HG02885 (cell line): ENCODE measurements at regions not wholly inside any gene's neighbourhood (a gene's known extent, or its start where the extent isn't known, plus 50 kb on each side); places are given as distances from the start of the nearest gene placed in this dataset.

ENCODE experiments used
- ATAC-seq: cut with Tn5 transposase; IDR thresholded peaks from one replicate; pipeline ENCODE4 v1.9.1; 2021; ENCODE audit warnings: mild to moderate bottlenecking; ENCODE audit not compliant: unreplicated experiment, poor library complexity

DNA sequence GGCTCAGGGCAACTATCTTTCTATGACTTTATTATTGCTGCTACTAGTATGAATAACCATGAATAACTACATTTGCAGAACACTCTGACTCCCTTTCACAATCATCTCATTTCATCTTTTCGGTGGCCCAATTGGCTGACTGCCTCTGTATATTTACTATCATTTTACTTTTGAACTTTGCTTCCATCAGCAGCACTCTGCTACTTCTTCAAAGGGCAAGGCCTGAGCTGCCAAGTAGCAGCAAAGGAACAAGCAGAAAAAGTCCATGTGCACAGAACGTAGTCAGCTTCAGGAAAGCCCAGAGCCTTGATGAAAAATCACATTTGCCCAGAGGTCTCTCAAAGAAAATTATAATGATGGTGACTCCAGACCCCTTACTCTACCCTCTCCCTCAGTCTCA is 214.5 kb upstream of the PUM3 start:
- ATAC-seq: no peak

DNA sequence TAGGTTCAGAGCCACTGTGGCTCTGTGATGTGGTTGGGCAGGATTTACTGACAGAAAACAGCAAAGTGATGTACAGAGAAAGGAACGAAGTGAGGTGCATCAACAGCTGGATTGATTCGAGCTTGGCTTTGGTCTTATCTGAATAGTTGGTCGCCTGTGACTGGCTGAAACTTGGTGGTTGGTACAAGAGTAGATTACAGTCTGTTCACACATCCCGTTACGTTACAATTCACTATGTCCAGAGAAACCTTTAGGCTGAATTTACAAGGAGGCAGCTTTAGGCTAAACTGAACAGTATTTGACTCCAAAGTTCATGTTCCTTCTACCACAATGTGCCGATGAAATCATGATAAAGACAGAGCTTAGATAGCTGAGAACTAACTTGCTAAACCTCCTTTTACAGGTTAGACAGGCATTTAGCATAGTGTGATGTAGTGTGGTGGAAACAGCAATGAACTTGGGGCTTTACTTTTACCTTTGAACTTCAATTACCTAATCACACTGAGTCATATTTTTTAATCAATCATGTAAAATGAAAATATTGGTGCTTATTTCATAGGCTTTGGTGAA is 210.2 kb upstream of the PUM3 start:
- no peak for ATAC-seq

DNA sequence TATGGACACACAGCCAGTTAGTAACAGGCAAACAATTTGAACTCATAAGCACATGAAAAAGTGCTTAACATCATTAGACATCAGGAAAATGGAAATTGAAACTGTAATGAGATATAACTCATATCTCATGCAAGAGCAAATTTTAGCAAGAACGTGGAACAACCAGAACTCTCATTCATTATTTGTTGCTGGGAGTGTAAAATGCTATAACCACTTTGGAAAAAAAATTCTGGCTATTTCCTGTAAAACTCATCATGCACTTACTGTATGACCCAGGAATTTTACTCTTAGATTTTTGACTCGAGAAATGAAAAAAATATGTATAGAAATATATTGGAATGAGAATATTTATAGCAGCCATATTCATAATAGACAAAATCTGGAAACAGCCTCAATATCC is 205.7 kb upstream of the PUM3 start:
- ATAC-seq: no peak

DNA sequence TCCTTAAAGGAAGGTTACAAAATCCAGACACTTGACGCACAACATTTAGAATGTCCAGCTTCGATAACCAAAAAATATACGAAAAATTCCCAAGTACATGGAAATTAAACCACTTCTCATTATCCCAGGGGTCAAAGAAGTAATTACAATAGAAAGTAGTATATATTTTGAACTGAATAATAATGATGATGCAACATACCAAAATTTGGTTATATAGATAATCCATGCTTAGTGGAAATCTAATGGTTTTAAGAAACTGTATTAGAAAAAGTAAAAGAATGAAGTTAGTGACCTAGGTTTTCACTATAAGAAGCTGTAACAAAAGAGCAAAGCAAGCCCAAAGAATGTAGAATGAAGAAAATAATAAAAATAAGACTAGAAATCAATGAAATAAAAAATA is 204.0 kb upstream of the PUM3 start:
- ATAC-seq: no peak

DNA sequence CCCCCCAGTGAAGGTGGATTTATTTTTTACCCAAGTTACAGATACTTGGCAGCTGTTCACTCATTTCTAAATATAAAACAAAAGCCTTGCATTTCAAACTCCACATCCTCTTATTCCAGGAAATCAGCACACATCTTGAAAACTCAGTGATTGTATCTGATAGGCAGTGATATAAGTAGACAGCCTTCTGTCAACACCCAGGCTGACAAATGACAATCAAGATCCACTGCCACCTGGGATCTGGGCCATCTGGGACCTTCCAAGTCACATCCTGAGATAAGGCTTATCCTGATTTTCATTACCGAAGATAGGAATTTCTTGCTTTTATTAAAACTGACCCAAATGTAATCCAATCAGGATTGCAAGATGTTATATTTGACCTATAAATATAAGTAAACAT is 201.3 kb upstream of the PUM3 start:
- no peak for ATAC-seq

DNA sequence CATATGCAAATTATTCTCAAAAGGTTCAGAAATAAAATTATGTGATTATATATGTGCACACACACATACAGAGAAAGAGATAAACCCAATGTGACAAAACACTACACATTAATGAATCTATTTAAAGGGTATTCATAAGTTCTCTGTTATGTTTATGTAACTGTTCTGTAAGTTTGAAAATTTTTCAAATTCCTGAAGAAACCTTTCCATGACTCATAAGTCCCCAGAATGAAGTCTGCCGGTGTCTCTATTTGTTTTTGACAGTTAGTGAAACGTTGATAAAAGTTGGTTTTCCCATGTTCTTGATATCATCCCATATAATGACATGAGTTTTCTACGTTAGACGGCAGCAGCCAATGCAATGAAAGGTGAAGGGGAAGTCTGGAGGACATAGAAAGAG is 199.5 kb upstream of the PUM3 start:
- ATAC-seq: no peak

DNA sequence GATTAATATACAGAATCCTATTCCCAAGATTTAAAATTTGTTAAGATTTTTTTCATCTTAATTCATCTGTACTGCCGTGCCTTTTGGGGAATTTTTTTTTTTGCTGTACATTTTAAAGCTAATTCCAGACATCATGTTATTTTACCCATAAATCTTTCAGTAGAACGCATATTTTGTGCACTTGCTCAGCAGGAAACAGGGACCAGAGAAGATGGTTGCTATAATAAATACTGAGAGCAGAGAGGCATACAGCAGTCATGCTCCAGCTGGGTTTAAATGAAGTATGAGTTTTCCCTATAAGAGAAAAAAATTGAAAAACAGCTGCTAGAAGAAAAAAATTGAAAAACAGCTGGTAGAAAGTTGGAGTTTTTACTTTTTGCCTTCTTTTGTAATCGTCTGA is 196.9 kb upstream of the PUM3 start:
- ATAC-seq: no peak

DNA sequence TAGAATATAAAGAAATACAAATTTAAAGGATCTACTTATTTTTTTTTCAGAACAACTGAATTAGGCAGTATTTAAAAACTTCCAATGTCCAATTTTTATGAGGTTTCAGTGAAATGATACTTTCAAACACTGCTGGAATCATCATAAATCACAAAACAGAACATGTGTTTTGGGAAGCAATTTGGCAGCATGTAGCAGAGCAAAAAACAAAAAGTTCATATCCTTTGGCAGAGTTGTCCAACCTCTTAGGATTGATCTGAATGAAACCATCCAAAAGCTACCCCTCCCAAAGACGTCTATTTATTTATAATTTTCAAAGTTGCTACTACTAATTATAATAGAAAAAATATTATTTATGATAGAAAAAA is 192.4 kb upstream of the PUM3 start:
- no peak for ATAC-seq

DNA sequence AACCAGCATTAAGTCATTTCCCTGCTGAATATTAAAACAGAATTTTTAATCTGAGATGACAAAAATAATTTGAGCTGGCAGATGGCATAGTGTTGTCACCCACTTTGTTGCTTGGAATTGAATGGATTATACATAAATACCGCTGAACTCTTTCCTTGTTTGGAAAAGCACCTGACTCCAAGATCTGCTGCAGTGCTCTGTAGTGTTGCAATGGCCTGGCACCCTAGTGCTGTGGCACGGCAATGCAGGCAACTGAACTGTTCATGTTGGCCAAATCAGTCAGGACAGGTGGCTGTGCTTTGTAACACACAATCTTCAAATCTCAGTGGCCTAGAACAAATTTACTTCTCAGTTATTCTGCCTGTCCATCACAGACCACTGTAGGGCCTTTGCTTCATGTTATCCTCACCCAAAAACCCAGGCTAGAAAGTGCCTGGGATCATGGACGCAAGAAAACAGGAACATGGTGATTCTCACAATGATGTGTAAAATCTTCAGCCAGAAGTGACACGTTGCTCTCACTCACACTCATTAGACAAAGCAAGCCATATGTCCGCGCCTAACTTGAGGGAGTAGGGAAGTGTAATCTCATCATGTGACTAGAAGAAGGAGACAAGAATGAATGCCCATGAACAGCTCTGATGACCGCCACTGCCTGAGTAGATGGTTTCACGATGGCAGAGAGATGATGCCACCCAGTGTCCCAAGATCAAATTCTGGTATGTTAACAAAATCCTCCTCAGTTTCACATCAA is 191.9 kb upstream of the PUM3 start:
- ATAC-seq: no peak

DNA sequence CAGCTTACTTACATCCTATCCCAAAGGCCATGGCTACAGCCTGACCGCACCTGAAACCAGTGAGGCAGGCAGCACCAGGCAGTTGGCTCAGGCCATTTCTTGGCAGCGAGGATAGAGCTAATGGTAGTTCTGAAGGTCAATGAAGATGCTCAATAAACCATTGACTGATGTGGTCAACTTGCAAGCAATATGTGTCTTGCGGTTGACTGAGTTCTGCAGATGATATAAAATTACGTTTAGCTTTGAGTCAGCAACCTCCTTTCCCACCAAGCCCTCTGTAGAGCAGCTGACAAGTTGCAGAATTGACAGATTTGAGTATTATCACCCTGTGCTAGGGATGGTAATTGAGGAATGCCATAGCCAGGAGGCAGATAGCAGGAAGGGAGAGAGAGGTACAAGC is 189.0 kb upstream of the PUM3 start:
- ATAC-seq: peak; percentile 91

DNA sequence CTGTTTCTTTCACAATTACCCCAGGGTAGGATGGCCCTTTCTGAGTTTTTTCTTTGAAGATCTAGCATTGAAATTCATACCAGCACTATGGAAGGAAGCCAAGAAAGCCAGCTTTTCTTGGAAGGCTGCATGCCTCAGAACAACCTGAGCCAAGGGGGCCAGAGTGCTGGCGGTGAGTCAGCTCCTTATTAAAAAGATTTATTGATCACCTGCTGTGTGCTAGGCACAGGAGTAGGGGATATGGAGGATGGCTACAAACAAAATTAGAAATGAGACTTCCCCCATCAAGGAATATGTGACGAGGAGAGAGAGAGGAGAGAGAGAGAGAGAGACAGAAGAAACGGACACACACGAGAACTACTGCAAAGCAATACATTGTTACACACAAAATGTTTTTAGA is 184.6 kb upstream of the PUM3 start:
- ATAC-seq: no peak

DNA sequence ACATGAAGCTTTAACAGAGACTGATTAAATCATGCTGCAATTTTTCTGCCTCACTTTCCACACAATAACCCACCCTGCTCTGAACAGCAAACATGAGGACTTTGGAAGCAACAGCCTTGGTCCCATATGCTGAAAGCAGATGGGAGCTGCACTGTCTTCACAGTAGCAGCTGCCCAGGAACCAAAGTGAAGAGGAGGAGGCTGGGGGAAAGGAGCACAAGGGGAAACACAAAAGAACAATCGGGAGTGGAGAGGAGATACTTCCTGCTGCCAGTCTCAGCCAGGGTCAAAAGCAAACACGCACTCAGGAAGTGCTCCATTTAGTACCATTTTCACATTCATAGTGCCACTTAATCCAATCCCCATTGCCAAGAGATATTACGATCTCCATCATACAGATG is 183.3 kb upstream of the PUM3 start:
- ATAC-seq: no peak

DNA sequence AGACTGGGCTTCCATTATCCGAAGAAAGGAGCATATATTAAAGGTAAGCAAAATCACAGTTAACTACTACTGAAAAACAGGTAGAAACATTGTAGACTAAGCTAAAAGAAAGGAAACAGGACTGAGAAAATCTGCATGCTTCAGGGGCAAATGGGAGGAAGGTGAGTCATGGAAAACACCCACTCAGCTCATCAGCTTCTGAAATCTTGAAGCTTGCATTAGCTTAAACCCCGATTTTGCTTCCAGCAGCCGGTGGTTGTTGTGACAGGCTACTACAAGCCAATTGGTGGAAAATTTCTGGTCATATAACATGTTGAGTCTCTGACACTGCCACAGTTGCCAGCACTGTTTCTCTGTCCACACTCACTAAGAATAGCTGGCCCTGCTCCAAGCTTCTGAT is 179.6 kb upstream of the PUM3 start:
- no peak for ATAC-seq

DNA sequence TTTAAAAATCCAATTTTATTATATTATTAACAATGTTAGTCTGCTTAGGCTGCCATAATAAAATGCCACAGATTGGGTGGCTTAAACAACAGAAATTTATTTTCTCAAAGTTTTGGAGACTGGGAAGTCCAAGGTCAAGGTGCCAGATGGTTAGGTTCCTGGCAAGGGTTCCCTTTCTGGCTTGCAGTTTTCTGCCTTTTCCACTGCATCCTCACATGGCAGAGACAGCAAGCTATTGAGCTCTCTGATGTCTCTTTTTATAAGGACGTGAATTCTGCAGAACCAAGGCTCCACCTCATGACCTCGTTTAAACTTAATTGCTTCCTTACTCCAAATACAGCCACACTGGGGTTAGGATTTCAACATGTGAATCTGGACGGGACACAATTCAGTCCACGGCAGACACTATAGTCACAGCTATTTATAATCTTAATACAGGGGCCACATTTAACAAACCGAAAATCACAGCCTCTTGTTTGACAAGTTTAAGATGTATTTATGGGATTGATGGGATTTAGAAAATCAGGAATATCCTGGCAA is 174.9 kb upstream of the PUM3 start:
- ATAC-seq: no peak

DNA sequence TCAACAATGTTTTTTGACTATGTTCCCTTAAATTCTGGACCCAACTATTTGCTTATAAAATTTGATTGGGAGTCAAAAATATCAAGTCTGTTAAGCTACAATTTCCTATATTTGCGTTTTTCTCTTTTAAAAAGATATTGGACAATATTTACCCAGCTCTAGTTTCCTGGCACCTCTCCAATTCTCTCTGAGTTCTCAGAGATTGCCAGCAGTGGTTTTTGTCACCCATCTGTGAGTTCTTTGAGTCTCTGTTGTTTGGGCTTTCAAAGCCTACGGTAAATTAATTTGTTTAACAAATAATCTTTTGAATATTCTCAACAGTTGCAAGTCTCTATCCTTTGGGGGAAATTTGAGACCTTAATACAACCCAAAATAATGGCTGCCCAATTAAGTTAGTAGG is 174.2 kb upstream of the PUM3 start:
- ATAC-seq: no peak

DNA sequence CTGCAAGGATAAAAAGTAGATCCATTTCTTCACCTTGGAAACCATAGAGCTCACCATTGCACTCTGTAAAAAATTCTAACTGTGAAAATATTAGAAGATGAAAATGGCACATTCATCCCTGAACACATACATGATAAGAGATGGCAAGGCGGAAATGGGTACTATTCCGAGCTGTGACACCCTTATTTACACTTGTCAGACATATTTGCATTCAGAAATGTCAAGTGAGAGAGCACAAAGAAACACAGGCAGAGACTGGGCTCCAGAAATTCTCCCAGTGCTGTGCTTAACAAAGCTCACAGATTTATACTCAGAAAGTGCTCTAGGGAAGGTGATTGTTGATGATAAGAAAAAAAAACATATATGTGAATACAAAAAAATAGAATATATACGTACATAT is 170.3 kb upstream of the PUM3 start:
- no peak for ATAC-seq

DNA sequence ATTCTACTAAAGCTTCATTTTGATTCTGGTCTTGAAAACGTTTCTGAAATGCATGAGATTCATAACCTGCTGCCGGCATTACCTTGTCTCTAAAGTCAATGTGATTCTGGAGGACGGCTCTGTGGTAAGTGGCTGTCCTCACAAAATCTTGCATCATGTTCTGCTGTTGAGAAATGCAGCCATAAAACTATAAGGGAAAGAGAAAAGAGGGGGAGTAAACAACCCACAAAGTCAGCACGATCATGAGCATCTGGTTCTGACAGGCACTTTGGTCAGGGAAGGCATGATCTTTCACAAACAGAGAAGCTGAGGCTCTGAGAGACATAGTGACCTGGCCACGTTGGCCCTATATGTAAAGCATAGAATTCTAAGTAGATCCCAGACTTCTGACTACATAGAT is 168.9 kb upstream of the PUM3 start:
- ATAC-seq: no peak

DNA sequence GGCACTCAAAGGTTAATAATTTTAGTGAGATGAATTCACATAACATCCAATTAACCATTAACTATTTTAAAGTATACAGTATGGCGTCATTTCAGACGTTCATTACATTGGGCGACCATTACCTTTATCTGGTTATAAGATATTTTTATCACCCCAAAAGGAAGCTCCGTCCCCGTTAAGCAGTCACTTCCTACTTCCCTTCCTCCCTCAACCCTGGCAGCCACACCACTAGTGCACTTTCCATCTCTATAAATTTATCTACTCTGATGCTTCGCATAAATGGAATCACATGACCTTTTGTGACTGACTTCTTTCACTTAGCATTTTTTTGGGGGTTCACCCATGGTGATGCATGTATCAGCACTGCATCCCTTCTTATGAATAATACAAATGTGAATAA is 168.3 kb upstream of the PUM3 start:
- ATAC-seq: no peak

DNA sequence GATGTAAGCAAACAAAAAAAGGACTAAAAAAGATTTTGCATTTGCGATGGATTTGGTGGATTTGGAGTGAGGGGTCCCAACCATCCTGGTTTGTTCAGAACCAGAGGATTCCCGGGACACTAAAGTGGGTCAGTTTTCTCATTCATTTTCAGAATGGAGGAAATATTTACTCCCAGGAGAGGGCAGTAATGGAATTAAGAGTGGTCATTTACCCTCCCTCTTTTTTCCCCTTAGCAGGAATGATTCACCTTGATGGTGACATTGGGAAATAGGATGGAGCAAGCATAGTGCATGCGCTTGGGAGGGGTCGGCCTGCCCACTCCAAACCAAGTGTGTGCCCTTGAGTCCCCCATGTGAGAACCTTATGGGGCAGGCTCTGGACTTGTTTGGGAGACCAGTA is 164.2 kb upstream of the PUM3 start:
- ATAC-seq: no peak

DNA sequence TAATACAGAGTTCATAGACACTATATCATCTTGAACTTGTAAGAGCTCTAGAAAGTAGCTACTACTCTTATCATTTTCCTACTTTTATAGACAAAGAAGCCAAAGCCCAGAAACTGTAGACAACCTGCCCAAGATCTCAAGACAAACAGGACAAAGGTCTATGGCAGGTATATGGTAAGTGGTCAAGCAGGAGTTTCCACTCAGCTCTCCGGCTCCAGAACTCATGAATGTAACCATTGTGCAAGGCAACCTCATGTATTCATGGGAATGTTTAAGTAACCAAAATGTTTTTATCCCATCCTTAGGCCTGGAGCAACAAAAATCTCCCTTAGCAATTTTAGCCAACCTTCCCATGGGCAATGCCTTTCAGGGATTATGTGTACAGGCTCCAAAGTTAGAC is 163.4 kb upstream of the PUM3 start:
- no peak for ATAC-seq

DNA sequence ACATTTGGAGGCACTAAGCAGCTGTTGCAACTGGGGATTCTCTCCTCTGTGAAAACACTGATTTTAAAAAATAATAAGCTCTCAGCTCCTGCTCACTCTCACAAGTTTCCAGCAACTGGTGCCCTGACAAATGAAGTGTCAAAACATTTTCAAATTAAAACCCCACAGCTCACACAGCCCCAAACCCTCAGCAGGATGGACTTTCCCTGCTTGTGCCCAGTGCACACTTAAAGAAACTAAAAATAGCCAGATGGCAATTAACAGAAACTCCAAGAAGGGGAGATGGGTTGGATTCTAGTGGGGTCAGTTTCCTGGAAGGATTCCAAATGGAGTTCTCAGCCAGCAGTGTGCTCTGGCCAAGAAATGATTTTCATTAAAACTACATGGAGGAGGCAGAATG is 163.0 kb upstream of the PUM3 start:
- ATAC-seq: no peak

DNA sequence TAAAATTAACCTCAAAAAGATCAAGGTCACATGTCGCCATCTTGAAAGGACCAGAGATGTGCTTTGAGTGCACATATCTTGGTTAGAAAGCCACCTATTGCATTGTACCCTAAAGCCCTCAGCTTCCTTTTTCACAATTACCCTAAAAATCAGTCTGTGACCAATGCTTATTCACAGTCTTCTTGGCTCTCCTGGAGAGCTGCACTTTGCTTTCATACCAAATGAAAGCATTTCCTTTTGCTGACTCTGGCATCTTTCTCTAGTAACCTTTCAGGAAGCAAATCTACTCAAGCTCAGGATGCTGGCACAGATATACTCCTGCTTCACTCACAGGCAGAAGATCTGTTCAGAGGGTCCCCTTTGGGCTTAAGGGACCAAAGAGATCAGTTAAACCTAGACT is 160.7 kb upstream of the PUM3 start:
- no peak for ATAC-seq
